Hematopoietic multipotent progenitor cell treated with erythropoietin and hydrocortisone succinate and interleukin-3 and kit ligand, for 15 days (in vitro differentiated cells): ENCODE measurements at regions not wholly inside any gene's neighbourhood (a gene's known extent, or its start where the extent isn't known, plus 50 kb on each side); places are given as distances from the start of the nearest gene placed in this dataset.
"Not testable (repeated sequence)": the region's sequence is repeated elsewhere in the genome, so short reads cannot be mapped to it uniquely, and the experiment has no call there.

Source experiments
- DNase-seq: peaks from one replicate; pipeline ENCODE4 v3.0.0-alpha.2; 2015; ENCODE audit warnings: low spot score

DNA sequence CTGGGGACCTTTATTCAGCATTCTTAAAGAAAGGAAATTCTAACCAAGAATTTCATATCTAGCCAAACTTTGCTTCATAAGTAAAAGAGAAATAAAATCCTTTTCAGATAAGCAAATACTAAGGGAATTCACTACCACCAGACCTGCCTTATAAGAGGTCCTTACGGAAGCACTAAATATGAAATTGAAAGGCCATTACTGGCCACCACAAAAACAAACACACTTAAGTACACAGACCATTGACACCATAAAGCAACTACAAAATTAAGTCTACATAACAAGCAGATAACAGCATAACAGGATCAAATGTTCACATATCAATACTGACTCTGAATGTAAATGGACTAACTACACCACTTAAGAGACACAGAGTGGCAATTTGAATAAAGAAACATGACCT is 361.4 kb upstream of the POU5F2 start:
- DNase-seq: no peak

DNA sequence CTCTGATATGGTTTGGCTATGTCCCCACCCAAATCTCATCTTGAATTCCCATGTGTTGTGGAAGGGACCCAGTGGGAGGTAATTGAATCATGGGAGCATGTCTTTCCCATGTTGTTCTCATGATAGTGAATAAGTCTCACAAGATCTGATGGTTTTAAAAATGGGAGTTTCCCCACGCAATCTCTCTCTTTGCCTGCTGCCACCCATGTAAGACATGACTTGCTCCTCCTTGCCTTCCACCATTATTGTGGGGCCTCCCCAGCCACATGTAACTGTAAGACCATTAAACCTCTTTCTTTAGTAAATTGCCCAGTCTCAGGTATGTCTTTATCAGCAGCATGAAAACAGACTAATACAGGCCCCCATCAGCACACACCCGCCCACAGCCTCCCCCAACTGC is 356.0 kb upstream of the POU5F2 start:
- DNase-seq: not testable (repeated sequence)

DNA sequence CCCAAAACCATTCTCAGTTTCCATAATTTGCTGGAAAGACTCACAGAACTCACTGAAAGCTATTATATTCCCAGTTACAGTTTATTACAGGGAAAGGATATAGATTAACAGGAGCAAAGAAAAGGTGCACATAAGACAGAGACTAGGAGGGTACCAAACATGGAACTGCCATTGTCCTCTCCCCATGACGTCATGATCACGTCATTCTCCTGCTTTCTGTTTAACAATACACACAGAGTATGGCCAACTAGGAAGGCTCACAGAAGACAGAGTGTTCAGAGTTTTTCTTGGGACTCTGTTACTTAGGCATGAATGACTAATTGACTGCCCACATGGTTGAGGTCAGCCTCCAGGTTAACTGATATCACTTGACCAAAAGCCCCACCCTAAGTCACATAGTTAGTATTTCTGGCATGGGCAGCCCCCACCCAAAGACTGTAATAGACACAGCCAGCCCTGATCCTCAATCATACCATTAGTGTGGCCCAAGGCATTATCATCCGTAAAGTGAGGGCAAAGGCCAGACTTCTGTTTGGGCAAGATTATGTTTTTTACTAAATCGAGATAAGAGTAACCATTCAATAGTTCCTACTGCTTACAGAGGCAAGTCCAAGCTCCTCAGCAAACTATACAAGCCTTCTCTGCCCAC is 353.5 kb upstream of the POU5F2 start:
- no peak for DNase-seq

DNA sequence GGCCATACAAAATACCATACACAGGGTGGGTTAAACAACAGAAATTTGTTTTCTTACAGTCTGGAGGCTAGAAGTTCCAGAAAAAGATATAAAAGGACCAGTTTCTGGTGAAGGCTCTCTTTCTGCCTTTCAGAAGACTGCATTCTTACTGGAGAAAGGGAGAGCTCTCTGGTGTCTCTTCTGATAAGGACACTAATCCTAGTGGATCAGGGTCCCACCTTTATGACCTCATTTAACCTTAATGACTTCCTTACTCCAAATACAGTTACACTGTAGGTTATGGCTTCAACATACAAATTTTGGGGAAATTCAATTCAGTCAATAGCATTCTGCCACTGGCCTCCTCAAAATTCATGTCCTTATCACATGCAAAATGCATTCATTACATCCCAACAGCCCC is 351.9 kb upstream of the POU5F2 start:
- no peak for DNase-seq

DNA sequence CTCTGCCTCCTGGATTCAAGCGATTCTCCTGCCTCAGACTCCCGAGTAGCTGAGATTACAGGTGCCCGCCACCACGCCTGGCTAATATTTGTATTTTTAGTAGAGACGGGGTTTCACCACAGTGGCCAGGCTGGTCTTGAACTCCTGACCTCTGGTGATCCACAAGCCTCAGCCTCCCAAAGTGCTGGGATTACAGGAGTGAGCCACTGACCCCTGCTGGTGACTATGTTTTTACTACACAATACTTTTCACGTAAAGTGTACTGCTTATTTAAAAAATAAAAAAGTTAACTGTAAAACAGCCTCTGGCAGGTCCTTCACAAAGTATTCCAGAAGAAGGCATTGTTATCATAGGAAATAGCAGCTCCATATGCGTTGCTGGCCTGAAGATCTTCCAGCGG is 345.2 kb upstream of the POU5F2 start:
- DNase-seq: not testable (repeated sequence)

DNA sequence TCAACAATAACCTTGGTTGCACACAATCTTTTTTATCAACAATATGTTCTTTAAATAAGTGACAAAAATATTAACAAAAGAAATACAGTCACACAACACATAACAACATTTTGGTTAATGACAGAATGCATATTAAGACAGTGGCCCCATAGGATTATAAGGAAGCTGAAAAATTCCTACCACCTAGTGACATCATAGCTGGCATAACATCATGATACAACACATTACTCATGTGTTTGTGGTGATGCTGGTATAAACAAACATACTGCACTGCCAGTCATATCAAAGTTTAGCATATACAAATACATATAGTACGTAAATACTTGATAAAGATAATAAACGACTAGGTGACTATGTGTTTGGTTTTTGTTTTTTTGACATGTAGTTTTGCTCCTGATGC is 344.8 kb upstream of the POU5F2 start:
- DNase-seq: no peak

DNA sequence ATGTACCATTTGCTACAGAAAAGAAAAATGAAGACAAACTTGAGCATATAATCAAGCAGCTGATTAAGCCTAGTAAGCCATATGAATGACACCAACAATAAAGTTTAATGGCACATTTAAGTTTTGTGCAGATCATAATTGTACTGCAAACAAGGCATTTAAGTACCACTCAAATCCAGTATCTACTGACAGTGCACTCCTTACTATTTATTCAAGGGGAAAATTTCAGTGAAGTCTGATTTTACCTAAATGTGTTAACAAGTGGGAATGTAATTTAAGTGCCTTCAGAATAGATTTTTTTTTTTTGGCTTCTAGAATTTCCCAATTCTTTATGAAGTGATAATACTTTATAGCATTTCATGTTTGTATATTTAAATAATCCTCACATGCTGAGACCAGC is 341.0 kb upstream of the POU5F2 start:
- DNase-seq: no peak

DNA sequence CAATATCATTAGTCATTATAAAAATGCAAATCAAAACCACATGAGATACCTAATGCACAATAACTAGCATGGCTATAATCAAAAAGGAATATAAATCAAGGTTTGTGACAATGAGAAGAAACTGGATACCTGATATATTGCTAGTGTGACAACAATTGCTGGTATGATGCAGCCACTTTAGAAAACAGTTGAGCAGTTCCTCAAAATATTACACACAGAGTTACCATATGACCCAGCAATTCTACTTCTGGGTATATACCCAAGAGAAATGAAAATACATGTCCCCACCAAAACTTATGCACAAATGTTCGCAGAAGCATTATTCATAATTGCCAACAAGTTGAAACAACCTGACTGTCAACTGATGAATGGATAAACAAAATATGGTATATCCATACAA is 339.7 kb upstream of the POU5F2 start:
- no peak for DNase-seq

DNA sequence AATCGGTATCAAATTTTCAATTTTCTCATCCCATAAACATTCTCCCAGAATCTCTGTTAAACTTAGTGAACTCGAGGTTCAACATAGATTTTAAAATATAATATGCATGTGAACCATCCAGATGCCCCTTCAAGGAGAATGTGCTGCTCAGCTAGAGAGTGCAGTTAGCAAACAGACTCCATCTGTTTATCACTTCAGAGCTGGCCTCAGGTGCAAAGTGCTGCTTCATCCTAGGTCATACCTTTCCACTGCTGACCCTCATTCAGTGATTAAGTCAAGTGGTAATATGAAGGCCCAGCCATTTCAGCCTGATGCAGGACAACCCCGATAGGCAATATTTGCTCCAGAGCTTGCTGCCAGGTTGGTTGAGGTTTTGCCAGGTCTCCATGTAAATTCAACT is 339.0 kb upstream of the POU5F2 start:
- no peak for DNase-seq

DNA sequence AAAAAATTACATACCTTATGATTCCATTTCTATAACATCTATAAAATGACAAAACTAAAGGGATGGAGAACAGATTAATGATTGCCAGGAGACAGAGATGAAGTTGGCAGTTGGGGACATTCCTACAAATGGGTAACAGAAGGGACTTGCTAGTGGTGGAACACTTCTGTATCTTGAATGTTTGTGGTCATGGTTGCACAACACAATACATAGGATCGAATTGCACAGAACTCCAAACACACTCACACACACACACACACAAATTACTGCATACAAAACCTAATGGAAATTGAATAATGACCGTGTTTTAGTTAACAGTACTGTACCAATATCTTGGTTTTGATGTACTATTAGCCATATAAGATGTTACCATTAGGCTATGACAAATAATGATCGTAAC is 330.7 kb upstream of the POU5F2 start:
- DNase-seq: no peak

DNA sequence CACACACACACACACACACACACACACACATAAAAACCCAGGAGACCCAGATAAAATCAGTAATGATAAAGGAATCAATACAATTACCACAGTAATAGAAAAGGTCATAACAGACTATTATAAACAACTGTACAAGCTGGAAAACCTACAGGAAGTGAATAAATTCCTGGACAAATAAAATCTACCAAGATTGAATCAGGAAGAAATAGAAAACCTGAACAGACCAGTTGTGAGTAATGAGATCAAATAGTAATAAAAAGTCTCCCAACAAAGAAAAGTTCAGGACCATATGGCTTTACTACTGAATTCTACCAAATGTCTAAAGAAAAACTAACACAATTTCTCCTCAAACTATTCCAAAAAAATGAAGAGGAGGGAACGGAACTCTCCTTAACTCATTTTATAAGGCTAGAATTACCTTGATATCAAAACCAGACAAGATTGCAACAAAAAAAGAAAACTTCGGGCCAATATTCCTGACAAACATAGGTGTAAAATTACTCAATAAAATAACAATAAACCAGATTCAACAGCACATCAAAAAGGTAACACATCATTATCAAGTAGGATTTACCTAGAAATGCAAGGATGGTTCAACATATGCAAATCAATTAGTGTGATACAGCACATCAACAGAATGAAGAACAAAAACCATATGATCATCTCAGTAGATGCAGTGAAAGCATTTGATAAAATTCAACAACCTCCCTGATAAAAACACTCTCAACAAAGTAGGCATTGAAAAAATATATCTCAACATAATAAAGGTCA is 325.2 kb upstream of the POU5F2 start:
- no peak for DNase-seq

DNA sequence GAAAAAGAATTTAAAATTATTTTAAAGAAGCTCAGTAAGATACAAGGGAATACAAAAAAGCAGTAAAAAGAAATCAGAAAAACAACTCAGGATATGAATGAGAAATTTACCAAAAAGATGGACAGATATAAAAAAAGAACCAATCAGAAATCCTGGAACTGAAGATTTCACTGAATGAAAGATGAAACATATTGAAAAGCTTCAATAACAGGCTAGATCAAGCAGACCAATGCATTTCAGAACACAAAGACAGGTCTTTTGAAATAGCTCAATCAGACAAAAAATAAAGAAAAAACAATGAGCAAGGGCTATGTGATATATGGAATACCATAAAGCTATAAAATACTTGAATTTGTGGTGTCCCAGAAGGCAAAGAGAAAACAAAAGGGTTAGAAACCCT is 322.6 kb upstream of the POU5F2 start:
- no peak for DNase-seq

DNA sequence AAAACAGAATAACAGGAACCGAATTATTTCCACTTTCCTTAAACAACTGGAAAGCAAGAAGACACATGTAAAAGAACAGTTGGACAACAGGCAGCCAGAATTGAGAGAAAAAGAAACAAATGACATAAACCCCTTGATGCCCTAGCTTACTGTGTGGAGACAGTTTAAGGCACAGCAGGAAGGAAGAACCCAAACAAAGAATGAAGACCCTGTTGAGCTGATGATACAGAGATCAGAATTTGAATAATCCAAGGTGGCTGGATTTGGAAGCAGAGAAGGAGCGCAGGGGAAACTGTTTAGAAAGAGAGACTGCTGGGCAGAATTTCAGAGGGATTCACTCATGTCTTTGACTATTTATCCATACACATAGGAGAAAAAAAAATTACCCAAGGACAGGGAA is 316.3 kb upstream of the POU5F2 start:
- no peak for DNase-seq

DNA sequence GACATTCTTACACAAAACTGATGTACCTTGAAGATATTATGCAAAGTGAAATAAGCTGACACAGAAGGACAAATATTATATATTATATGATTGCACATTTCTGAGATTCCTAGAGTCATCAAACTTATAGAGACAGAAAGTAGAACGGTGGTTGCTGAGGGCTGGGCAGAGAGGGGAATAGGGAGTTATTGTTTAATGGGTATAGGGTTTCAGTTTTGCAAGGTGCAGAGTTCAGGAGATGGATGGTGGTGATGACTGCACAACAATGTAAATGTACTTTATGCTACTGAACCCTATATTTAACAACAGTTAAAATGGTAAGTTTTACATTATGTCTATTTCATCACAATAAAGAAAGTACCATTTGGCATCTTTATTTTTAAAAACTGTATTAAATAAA is 315.8 kb upstream of the POU5F2 start:
- no peak for DNase-seq

DNA sequence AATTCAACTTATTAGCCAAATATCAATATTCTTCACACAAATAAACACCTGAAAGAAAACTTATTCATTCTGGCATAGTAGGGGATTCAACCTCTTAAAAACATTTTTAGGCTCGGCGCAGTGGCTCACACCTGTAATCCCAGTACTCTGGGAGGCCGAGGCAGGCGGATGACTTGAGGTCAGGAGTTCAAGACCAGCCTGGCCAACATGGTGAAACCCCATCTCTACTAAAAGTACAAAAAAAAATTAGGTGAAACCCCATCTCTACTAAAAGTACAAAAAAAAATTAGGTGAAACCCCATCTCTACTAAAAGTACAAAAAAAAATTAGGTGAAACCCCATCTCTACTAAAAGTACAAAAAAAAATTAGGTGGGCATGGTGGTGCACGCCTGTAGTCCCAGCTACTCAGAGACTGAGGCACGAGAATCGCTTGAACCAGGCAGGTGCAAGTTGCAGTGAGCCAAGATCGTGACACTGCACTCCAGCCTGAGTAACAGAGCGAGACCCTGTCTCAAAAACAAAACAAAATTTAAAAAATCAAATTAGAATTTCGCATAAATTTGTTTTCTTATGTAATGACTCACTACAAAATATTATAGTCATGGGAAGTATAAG is 308.0 kb upstream of the POU5F2 start:
- DNase-seq: not testable (repeated sequence)

DNA sequence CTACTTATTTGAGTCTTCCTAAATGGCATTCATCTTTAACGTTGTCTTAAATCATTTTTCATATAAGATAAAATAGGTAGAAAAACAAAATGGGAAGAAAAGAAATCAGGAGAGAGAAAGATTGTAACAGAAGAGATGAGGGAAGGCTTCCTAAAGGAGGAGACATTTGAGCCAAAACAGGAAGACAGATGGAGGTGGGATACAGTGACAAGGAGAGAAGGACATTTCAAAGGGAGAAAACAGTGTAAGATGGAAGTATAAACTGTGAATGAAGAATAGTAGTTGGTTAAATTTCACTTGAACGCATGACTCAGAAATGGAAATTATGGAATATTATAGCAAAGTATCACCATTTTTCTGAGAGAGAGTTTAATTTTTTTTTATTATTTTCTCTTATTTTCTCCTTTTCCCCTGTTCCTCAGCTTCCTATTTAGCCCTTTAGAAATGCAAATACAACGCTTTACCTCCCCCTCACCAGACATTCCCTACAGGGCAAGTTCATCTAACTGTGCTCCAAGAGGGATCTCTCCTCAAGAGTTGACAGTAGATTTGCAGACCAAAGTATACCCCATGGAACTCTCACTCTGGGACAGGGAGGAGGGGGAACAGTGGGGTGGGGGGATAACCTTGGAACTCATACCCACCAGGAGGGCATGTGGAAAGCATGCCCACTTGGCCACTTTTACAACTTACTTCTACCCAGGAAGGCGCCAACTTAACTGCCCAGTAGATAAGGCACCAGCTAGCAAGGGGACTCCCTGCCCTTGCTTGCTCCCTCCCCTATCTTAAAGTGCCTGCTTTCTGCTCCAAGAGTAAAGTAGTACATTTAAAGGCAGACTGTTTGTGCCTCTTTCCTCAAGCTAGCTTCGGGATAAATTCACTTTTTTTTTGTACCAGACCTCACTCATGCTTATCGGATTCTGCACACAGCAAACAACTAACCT is 304.7 kb upstream of the POU5F2 start:
- DNase-seq: no peak

DNA sequence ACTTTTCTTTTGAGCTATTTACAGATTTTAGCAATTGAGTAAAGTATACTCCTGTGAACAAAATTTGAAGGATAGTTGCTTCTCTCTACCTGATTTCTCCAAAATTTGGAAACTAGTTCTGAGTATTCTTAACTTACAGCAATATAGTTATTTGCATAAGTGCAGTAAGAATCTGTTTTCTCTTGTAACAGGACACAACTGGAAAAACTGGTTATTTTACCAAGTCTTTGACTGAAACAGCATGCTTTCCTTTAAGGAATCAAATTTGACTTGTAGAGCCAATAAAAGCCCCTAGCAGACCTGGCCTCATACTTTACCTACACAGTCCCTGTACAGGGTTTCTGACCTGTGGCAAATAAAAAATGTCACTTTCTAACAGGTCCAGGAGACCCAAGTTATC is 301.9 kb upstream of the POU5F2 start:
- DNase-seq: no peak

DNA sequence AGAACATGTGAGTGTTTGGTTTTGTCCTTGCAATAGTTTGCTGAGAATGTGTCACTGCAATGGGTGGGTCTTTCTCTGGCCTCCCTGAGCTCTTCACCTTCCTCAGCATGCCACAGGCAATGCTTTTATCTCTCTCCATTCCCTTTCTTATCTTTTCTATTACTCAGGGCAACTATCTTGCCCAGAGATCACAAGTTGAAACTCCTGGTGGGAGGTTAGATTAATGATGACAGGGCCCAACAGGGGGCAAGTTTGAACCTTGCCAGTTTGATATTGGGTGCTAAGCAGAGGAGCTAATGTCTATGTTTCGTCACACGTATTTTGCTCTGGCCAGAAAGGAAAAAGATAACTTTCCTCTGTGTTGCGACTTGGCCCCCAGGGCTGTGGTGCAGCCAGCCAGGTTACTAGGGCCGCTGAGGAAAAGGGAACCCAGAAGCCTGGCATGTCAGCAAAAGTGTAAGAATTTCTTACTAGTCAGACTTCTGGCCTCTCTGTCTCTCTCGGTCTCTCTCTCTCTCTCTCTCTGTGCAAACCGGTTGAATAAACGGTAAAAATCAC is 299.3 kb upstream of the POU5F2 start:
- DNase-seq: no peak

DNA sequence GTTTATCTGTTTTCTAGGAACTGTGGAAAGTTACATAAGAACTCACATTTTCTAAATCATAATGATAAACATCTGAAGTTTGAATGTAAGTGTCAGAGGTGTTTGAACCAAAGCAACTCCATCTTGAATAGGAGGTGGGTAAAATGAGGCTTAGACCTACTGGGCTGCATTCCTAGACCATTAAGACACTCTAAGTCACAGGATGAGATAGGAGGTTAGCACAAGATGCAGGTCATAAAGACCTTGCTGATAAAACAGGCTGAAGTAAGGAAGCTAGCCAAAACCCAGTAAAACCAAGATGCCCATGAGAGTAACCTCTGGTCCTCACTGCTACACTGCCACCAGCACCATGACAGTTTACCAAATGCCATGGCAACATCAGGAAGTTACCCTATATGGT is 297.7 kb upstream of the POU5F2 start:
- no peak for DNase-seq

DNA sequence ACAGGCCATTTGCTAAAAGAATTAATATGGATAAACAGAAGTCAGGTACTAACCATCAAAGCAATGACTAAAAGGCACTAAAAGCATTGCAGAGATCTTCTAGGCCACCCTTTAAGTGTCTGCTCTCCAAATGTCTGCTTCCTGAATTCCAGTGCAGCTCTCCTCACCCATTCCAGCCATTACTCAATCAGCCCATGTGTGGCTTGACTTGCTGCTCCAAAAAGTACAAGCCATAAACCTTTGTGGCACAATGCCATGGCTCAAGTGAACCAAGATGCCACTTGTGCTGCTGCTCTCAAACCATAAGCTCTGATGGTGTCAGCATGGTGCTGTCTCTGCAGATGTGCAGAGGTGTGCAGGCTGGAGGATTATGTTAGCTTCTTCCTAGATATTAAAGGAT is 290.2 kb upstream of the POU5F2 start:
- DNase-seq: no peak

DNA sequence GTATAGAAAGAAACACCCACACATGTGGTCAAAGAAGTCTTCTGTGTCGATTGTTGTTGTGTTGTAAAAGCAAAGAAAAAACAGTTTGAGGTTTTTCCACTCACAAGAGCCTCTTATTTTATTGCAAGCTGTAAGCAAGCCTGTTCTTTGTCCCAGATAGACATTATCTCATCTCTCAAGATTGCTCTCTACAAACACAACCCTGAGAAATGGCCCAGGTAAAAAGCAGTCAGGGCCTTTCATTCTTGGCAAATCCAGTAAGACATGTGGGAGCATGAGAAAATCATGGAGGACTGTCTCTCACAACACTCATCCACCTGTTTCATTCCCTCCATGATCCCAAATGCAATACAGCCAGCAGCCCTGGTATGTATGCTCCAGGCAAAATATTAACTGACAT is 286.6 kb upstream of the POU5F2 start:
- no peak for DNase-seq

DNA sequence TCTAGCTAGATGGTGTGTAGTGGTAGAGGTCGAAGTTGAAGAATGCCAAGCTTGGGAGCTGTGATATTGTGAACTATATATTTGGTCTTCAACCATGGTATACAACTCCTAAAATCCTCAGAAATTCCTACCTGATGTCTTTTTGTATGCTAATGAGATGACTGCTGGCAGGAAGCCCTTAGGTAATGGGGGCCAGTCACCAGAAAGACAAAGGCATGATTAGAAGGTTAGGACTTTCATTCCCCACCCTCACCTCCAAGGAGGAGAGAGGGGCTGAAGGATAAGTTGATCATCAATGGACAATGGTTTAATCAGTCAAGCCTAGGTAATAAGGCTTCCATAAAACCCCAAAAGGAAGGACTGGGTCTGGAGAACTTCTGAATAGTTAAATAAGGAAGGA is 285.7 kb upstream of the POU5F2 start:
- no peak for DNase-seq
